IPS DF 6.9 (cell line): ENCODE measurements at regions not wholly inside any gene's neighbourhood (a gene's known extent, or its start where the extent isn't known, plus 50 kb on each side); places are given as distances from the start of the nearest gene placed in this dataset.

Experiments
- DNase-seq: peaks from one replicate; pipeline ENCODE4 v3.0.0-alpha.2; 2013; ENCODE audit warnings: low read depth, low spot score
- H3K27ac ChIP-seq: one replicate; pipeline ENCODE4 v1.5.1; 2013; ENCODE audit warnings: low read length, control low read depth
- H3K27me3 ChIP-seq: 2 replicates; pipeline ENCODE4 v1.6.1; 2013; ENCODE audit warnings: mild to moderate bottlenecking, low read length; ENCODE audit not compliant: control insufficient read depth, insufficient read depth
- H3K36me3 ChIP-seq: 2 replicates; pipeline ENCODE4 v1.6.1; 2013; ENCODE audit warnings: low read length; ENCODE audit not compliant: control insufficient read depth, insufficient read depth
- H3K4me1 ChIP-seq: 2 replicates; pipeline ENCODE4 v1.6.1; 2013; ENCODE audit warnings: low read length; ENCODE audit not compliant: control insufficient read depth, insufficient read depth
- H3K4me3 ChIP-seq: 2 replicates; pipeline ENCODE4 v1.5.1; 2013; ENCODE audit warnings: mild to moderate bottlenecking, low read length
- H3K9me3 ChIP-seq: 2 replicates; pipeline ENCODE4 v1.6.1; 2013; ENCODE audit warnings: low read length, inconsistent platforms; ENCODE audit not compliant: control insufficient read depth, insufficient read depth
- WGBS: extraction: QIAGEN DNeasy Blood & Tissue Kit; methylation state at CpG from one replicate; pipeline ENCODE4 v1.1.7; 2013; ENCODE audit warnings: mixed read lengths, missing lambda C conversion rate; ENCODE audit not compliant: insufficient read length, insufficient coverage; 5-methylcytosine and 5-hydroxymethylcytosine counted together

- no peak overlapping the region for H3K4me3 ChIP-seq
- H3K27ac ChIP-seq: no peak overlapping the region
- no peaks in the 10 kb centered on the region for H3K27me3 ChIP-seq
- no peaks in the 10 kb centered on the region for H3K4me1 ChIP-seq
- no peaks in the 10 kb centered on the region for H3K9me3 ChIP-seq
- DNase-seq: no peak
- no peaks in the 10 kb centered on the region for H3K36me3 ChIP-seq
- no CpG with 5 or more reads among the region's 4 CpGs for WGBS
Measured at GRCh38 chr2:65688141-65688886, 255.9 kb upstream of the SPRED2 start.

- Histone ChIP-seq H3K36me3 (no peaks in the 10 kb centered on the region), H3K9me3 (no peaks in the 10 kb centered on the region), H3K4me3 (no peak overlapping the region), H3K27me3 (no peaks in the 10 kb centered on the region), H3K4me1 (no peaks in the 10 kb centered on the region), H3K27ac (no peak overlapping the region)
- no CpG with 5 or more reads among the region's 9 CpGs for WGBS
- no peak for DNase-seq
Measured at GRCh38 chr2:65687614-65688013, 255.2 kb upstream of the SPRED2 start.

- H3K36me3 ChIP-seq: no peaks in the 10 kb centered on the region
- H3K27ac ChIP-seq: no peak overlapping the region
- no peaks in the 10 kb centered on the region for H3K27me3 ChIP-seq
- DNase-seq: no peak
- no CpG with 5 or more reads among the region's 5 CpGs for WGBS
- no peak overlapping the region for H3K4me3 ChIP-seq
- no peaks in the 10 kb centered on the region for H3K9me3 ChIP-seq
- H3K4me1 ChIP-seq: no peaks in the 10 kb centered on the region
Measured at GRCh38 chr2:65686928-65687521, 254.6 kb upstream of the SPRED2 start.

GRCh38 chr2:65681503-65681902 is 249.1 kb upstream of the SPRED2 start:
- no peak overlapping the region for H3K4me3 ChIP-seq
- no peak overlapping the region for H3K27ac ChIP-seq
- no CpG with 5 or more reads among the region's 1 CpG for WGBS
- no peaks in the 10 kb centered on the region for H3K4me1 ChIP-seq
- no peaks in the 10 kb centered on the region for H3K9me3 ChIP-seq
- no peaks in the 10 kb centered on the region for H3K27me3 ChIP-seq
- DNase-seq: no peak
- no peaks in the 10 kb centered on the region for H3K36me3 ChIP-seq

GRCh38 chr2:65678779-65679391 is 246.5 kb upstream of the SPRED2 start:
- no peaks in the 10 kb centered on the region for H3K4me1 ChIP-seq
- no peaks in the 10 kb centered on the region for H3K36me3 ChIP-seq
- H3K4me3 ChIP-seq: no peak overlapping the region
- no peaks in the 10 kb centered on the region for H3K27me3 ChIP-seq
- H3K27ac ChIP-seq: no peak overlapping the region
- H3K9me3 ChIP-seq: no peaks in the 10 kb centered on the region
- WGBS: no CpG with 5 or more reads among the region's 5 CpGs
- no peak for DNase-seq

GRCh38 chr2:65675350-65675749 is 243.0 kb upstream of the SPRED2 start:
- no peaks in the 10 kb centered on the region for H3K27me3 ChIP-seq
- no CpG with 5 or more reads among the region's 4 CpGs for WGBS
- DNase-seq: no peak
- no peaks in the 10 kb centered on the region for H3K4me1 ChIP-seq
- H3K9me3 ChIP-seq: no peaks in the 10 kb centered on the region
- H3K27ac ChIP-seq: no peak overlapping the region
- H3K36me3 ChIP-seq: no peaks in the 10 kb centered on the region
- no peak overlapping the region for H3K4me3 ChIP-seq

- Histone ChIP-seq H3K4me3 (no peak overlapping the region), H3K4me1 (no peaks in the 10 kb centered on the region), H3K36me3 (no peaks in the 10 kb centered on the region), H3K9me3 (no peaks in the 10 kb centered on the region), H3K27ac (no peak overlapping the region), H3K27me3 (no peaks in the 10 kb centered on the region)
- WGBS: no CpG with 5 or more reads among the region's 2 CpGs
- DNase-seq: no peak
Measured at GRCh38 chr2:65671670-65672242, 239.4 kb upstream of the SPRED2 start.

GRCh38 chr2:65669574-65669973 is 237.2 kb upstream of the SPRED2 start:
- Histone ChIP-seq H3K4me3 (no peak overlapping the region), H3K36me3 (no peaks in the 10 kb centered on the region), H3K4me1 (no peaks in the 10 kb centered on the region), H3K27me3 (no peaks in the 10 kb centered on the region), H3K9me3 (no peaks in the 10 kb centered on the region), H3K27ac (no peak overlapping the region)
- no CpG with 5 or more reads among the region's 2 CpGs for WGBS
- no peak for DNase-seq

GRCh38 chr2:65668744-65669143 is 236.3 kb upstream of the SPRED2 start:
- Histone ChIP-seq H3K36me3 (no peaks in the 10 kb centered on the region), H3K27ac (no peak overlapping the region), H3K4me1 (no peaks in the 10 kb centered on the region), H3K27me3 (no peaks in the 10 kb centered on the region), H3K9me3 (no peaks in the 10 kb centered on the region), H3K4me3 (no peak overlapping the region)
- DNase-seq: no peak

- WGBS: no CpG with 5 or more reads among the region's 6 CpGs
- DNase-seq: no peak
- Histone ChIP-seq H3K27me3 (no peaks in the 10 kb centered on the region), H3K36me3 (no peaks in the 10 kb centered on the region), H3K9me3 (no peaks in the 10 kb centered on the region), H3K4me3 (no peak overlapping the region), H3K27ac (no peak overlapping the region), H3K4me1 (no peaks in the 10 kb centered on the region)
Measured at GRCh38 chr2:65666156-65666725, 233.8 kb upstream of the SPRED2 start.
